GM18526 (cell line): ENCODE measurements at regions not wholly inside any gene's neighbourhood (a gene's known extent, or its start where the extent isn't known, plus 50 kb on each side); places are given as distances from the start of the nearest gene placed in this dataset.

Experiments used
- POLR2A ChIP-seq: IDR thresholded peaks from 3 replicates; pipeline ENCODE4 v1.6.1; 2011; ENCODE audit not compliant: insufficient read length; ENCODE audit errors: extremely low read depth

- TF ChIP-seq POLR2A, result no peak
Observed at GRCh38 chr15:62403164-62403809, 238.2 kb upstream of the C2CD4B start.

GRCh38 chr15:62404194-62404985 lies 239.3 kb upstream of the C2CD4B start:
- no peak for TF ChIP-seq POLR2A

- TF ChIP-seq POLR2A, result no peak
Observed at GRCh38 chr15:62406305-62406891, 241.3 kb upstream of the C2CD4B start.

- no peak for TF ChIP-seq POLR2A
Observed at GRCh38 chr15:62407216-62407615, 242.1 kb upstream of the C2CD4B start.

GRCh38 chr15:62407962-62408361 lies 242.9 kb upstream of the C2CD4B start:
- no peak for TF ChIP-seq POLR2A

GRCh38 chr15:62409466-62409865 lies 244.4 kb upstream of the C2CD4B start:
- TF ChIP-seq POLR2A, result no peak

- TF ChIP-seq POLR2A, result no peak
Observed at GRCh38 chr15:62412686-62413085, 247.6 kb upstream of the C2CD4B start.

GRCh38 chr15:62413153-62413552 lies 248.1 kb upstream of the C2CD4B start:
- TF ChIP-seq POLR2A, result no peak

GRCh38 chr15:62413786-62414185 lies 248.7 kb upstream of the C2CD4B start:
- no peak for TF ChIP-seq POLR2A

- no peak for TF ChIP-seq POLR2A
Observed at GRCh38 chr15:62415498-62415897, 250.4 kb upstream of the C2CD4B start.

GRCh38 chr15:62416526-62416925 lies 251.4 kb upstream of the C2CD4B start:
- no peak for TF ChIP-seq POLR2A

- TF ChIP-seq POLR2A, result no peak
Observed at GRCh38 chr15:62417439-62417838, 252.4 kb upstream of the C2CD4B start.

GRCh38 chr15:62419192-62419591 lies 254.1 kb upstream of the C2CD4B start:
- no peak for TF ChIP-seq POLR2A

- no peak for TF ChIP-seq POLR2A
Observed at GRCh38 chr15:62421289-62421688, 256.2 kb upstream of the C2CD4B start.

GRCh38 chr15:62426387-62426956 lies 261.4 kb upstream of the C2CD4B start:
- no peak for TF ChIP-seq POLR2A

- no peak for TF ChIP-seq POLR2A
Observed at GRCh38 chr15:62428259-62428658, 263.2 kb upstream of the C2CD4B start.
